NCI-H1417 treated with DMSO at 0.1 percent for 48 hours (cell line): ENCODE measurements at regions not wholly inside any gene's neighbourhood (a gene's known extent, or its start where the extent isn't known, plus 50 kb on each side); places are given as distances from the start of the nearest gene placed in this dataset.

Experiments used
- DNase-seq: peaks from one replicate; lab custom pipeline; 2025; lab: John Stamatoyannopoulos, UW

GRCh38 chr20:51266353-51266752 is 243.4 kb upstream of the KCNG1 start:
- no peak for DNase-seq

DNA sequence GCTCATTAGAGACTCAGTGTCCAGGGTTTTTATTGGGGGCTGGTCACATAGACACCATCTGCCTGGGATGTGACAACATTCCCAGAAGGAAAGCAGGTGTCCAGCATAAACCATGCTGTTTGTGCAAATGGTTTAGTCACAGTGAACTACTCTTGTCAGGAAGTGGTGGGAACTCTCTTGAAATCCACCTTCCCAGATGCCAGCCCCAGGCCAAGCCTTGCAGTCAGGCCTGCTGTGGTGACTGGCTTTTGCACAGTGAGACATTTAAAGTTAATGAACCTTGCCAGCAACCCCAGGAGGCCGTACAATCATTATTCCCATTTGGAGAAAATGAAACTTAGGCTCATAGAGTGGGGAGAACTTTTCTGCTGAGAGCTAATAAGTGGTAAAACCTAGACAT is 242.5 kb upstream of the KCNG1 start:
- no peak for DNase-seq

DNA sequence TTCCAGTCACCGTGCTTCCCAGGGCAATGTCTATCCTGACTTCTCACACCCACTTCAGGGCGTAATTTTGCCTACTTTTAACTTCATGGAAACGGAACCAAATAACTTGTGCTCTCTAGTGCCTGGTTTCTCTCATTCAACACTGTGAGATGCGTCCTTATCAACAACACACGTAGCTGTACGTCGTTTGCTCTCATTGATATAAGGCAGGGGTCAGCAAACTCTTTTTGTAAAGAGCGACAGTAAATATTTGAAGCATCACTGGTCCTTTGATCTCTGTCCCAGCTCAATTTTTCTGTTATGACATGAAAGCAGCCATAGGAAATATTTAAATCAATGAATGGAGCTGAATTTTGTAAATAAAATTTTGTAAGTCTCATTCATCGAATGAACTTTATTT is 239.3 kb upstream of the KCNG1 start:
- DNase-seq, result no peak

- DNase-seq, result no peak
Measured at GRCh38 chr20:51259455-51259854, 236.5 kb upstream of the KCNG1 start.

- no peak for DNase-seq
Measured at GRCh38 chr20:51258582-51259165, 235.8 kb upstream of the KCNG1 start.

DNA sequence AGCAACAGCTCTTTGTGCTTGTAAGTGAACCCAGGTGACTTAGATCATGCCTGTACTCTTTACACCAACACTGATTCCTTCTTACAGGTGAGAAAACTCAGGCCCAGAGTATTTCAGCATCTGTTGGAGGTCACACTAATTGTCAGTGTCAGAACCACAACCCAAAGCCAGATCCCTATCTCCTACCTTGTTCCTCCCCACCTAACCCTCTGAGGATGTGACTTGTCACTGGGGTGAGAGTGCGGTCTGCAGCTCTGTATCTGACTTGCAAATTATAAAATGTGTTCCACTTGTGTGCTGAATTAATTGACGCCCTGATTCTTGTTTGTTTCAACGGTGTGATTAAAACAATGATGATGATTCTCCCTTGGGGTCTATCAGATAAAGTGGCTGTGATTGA is 232.5 kb upstream of the KCNG1 start:
- no peak for DNase-seq

- no peak for DNase-seq
Measured at GRCh38 chr20:51253280-51253679, 230.4 kb upstream of the KCNG1 start.

DNA sequence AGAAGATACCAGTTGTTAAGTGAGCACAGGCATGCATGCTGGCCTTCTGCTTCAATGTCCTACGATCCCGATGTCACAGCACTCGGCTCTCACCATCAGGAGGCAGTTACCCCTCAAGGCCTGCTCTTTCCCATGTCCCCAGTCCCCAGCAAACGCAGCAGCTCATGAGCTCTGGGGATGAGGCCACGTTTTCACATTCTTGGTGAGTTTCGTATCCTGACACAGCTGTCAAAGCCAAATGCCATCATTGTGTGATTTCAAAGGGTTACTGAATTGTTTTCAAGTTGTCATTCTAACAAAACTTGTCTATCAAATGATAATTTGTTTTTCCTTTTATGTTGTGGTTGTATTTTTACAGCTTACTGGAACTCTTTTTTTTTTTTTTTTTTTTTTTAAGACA is 226.9 kb upstream of the KCNG1 start:
- no peak for DNase-seq

DNA sequence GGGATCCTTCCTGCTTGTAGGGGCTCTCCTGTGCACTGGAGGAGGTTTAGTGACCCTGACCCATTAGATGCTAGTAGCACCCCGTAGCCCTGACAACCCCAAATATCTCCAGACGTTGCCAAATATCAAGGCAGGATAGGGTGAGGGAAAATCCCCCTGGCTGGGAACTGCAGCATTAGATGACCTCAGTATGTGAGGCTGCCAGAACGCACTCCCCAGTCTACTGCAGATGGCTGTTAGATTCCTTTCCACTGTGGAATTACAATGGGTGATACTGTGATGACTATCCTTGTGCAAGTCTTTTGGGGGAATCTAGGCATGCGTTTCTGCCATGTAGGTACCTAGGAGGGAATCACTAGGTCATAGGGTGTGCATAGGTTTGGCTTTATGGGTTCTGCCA is 226.3 kb upstream of the KCNG1 start:
- no peak for DNase-seq

DNA sequence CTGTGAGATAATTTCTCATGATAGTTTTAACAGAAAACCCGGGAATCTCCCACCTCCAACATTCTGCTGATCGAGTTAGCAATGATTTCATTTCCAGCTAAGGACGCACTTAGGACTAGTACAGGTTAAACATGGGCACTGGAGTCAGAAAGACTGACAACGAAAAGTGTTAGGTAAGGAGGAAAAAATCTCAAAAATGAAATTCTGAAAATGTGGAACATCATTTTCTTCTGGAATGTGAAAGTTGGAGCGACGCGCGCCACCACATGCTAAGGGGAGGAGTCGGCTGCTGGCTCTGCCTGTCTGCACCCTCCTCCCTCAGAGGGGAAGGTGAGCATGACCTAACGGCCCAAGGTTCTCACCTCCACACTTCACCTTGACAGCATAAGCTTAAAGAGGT is 221.6 kb upstream of the KCNG1 start:
- no peak for DNase-seq

GRCh38 chr20:51238675-51239305 is 215.9 kb upstream of the KCNG1 start:
- DNase-seq, result no peak

DNA sequence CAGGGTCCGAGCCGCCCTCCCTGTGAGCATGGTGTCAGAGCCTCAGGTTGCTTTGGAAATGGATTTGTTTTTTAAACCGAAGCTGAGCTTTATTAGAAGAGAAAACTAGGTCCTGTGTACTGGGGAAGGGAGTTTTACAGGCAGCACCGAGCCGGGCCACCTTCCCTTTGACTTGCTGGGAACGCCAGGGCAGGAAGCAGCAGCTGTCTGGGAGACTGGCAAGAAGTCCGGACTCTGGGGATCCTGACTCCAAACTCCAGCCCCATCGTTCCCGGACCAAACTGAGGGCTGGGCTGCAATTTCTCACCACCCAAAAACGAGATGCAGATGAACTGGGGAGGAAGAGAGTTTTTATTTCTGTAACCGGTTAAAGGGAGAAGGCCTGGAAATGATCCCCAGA is 214.9 kb upstream of the KCNG1 start:
- no peak for DNase-seq

DNA sequence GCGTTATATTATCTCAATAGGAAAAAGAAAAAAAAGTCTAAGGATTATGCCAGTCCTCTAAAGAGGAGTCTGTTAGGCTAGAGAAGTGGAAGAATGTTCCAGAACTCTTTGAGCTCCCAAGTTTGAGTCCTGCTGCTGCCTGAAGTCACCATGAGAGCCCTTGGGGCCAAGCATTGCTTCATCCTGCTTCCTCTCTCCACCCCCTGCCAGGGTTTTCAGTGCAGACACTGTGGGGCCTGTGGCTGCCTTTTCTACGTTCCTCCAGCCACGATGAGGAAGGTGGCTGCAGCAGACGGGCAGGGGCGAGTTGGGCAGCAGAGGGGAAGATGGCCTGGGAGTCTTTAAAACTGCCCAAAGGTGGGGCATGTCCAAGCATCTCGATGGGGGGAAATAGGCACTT is 214.4 kb upstream of the KCNG1 start:
- DNase-seq, result no peak

DNA sequence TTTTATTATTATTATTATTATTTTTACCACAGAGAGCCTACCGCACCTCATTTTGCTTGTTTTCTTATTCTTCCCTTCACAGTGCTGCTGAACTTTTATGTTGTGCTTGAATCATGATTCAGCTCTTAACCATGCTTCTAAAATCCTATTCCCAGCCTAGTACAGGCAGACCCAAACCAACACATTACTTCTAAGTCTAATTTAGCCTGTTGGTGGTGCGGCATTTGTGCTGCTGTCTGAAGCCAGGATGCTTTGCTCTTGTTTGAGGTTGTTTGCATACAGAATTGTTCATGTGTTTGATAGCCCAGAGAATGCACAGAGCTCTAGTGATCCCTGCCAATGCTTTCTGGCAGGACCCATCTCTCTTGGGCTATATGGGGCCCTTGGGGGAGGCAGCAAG is 213.5 kb upstream of the KCNG1 start:
- DNase-seq, result no peak

DNA sequence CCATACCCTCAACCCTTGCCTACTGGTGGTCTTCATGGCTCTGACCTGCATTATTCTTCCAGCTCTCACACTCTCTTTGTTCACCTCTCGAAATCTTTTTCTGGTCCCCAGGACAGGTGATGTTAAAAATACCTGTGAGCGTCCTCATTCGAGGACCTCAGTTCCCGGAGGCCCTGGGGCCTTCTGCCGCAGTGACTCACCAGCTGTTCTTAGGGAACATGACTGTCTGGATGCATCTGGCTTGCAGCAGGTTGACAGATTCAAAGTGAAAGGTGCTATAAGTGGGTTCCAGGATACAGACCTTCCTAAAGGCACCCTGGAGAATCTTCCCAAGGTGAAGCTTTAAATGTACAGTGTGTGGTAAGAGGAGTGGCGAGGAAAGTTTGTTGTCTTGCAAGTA is 210.4 kb upstream of the KCNG1 start:
- no peak for DNase-seq

- DNase-seq, result no peak
Measured at GRCh38 chr20:51230727-51231126, 207.8 kb upstream of the KCNG1 start.

- no peak for DNase-seq
Measured at GRCh38 chr20:51228763-51229162, 205.9 kb upstream of the KCNG1 start.

DNA sequence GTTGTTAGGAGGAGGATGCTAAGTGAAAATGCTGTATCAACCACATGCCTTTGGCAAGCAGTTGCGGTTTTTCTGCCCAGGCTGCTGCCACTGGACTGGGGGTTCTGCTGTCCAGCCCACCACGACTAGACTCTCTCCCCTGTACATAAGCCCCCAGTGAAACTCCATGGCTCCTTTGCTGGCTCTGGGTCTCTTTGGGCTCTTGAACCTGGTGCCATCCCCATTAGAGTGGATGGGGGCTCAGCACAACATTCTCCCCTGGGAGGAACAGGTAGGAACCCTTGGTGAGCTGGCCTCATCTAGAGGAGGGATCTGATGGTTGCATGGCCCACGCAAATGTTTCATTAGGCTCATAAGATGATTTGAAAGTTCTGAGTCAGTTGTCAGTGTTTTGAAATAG is 204.8 kb upstream of the KCNG1 start:
- DNase-seq, result no peak

DNA sequence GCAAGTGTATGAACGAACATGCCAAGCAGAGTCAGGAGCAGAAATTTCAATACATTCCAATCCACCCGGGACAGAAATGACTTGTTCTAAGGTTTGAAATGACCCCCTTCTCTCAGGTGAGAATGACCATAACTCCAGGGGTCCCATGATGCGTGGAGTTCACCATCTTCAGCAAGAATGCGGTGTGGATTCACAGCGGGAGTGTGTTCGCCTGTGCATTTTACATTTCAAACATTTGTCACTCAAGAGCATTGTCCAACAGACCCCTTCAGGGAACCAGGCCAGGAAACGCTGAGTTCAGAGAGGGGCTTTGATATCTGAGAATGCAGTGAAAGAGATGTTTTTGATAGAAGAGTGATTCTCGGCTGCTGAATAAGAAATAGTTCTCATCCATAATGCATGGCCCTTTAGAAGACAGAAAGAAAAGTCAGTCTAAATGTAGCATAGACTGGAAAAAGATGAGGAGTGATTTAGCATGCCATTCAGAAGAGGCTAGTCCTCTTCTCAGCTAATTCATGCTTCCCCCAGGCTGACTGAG is 200.3 kb upstream of the KCNG1 start:
- DNase-seq, result no peak

DNA sequence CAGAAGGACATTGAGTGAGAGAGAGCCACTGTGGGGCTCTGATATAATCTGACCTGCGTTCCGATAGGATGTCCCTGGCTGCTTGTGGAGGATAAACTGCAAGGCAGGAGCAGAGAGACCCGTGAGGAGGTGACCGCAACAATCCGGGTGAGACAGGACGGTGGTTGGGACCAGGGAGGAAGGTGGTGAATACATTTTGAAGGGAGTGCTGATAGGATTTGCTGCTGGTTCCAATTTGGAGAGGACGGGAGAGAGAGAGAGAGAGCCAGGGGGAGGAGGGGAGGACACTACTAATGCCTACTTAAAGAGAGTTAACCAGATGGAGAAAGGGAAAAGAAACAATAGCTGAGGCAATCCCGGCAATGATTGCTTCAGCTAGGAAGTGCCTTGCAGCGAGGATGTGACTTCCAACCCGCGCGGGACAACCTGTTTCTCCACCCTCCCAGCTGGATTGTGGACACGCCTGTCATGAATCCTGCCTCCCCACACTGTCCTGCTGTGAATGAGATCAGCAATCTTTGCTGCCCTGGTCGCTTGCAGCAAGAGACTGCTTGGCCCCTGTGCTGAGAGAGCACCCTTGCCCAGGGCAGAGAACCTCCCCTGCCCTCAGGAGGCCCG is 199.0 kb upstream of the KCNG1 start:
- no peak for DNase-seq

DNA sequence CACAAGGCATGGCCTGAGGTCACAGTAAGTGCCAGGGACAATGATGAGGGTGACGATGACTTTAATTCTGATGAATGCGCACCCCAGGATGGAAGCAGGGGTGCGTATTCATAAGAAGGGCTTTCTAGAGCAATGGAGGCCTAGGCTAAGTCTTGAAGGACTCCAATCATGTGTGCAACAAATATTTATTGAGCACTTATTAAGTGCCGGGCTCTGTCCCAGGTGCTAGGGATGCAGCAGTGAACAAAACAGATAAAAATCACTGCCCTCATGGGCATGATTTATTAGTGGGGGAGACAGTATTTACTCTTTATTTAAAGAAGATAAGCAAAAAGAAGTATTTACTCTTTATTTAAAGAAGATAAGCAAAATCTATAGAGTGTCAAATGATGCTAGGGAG is 198.2 kb upstream of the KCNG1 start:
- no peak for DNase-seq

- DNase-seq, result no peak
Measured at GRCh38 chr20:51220293-51220706, 197.4 kb upstream of the KCNG1 start.

DNA sequence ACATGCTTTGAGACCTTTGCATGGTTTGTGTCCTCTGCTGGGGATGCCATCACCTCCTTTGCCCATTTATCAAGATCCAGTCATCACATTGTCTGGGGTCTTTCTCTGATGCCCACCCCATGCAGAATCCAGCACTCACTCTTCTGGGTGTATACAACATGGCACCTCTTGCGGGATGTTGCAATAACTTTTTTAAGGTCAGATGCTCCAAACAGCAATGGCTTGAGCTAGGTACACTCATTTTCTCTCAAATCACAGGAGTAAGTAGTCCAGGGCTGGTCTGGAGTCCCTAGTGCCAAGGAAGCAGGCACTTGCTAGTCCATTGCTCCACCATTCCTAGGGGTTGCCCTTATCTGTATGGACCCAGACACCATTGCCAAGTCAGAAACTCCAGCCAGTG is 196.6 kb upstream of the KCNG1 start:
- no peak for DNase-seq

GRCh38 chr20:51218603-51219002 is 195.7 kb upstream of the KCNG1 start:
- no peak for DNase-seq
